HG03139 (cell line): ENCODE measurements at regions not wholly inside any gene's neighbourhood (a gene's known extent, or its start where the extent isn't known, plus 50 kb on each side); places are given as distances from the start of the nearest gene placed in this dataset.
"Not testable (repeated sequence)": the region's sequence is repeated elsewhere in the genome, so short reads cannot be mapped to it uniquely, and the experiment has no call there.

Source experiments
- ATAC-seq: cut with Tn5 transposase; IDR thresholded peaks from one replicate; pipeline ENCODE4 v1.9.1; 2021; ENCODE audit not compliant: unreplicated experiment

- ATAC-seq, result peak; percentile 65
These were observed 1079.4 kb downstream of the TMEM121 start for GRCh38 chr14:106605548-106606448.

- ATAC-seq, result no peak
These were observed 1080.6 kb downstream of the TMEM121 start for GRCh38 chr14:106606936-106607335.

GRCh38 chr14:106610691-106611090, 1084.3 kb downstream of the TMEM121 start:
- no peak for ATAC-seq

- no peak for ATAC-seq
These were observed 1086.9 kb downstream of the TMEM121 start for GRCh38 chr14:106613256-106613655.

- ATAC-seq, result not testable (repeated sequence)
These were observed 1092.1 kb downstream of the TMEM121 start for GRCh38 chr14:106618471-106618951.

- no peak for ATAC-seq
These were observed 1093.2 kb downstream of the TMEM121 start for GRCh38 chr14:106619606-106620005.

- ATAC-seq, result no peak
These were observed 1094.0 kb downstream of the TMEM121 start for GRCh38 chr14:106620368-106620767.

- no peak for ATAC-seq
These were observed 1095.9 kb downstream of the TMEM121 start for GRCh38 chr14:106622200-106622745.

- ATAC-seq, result no peak
These were observed 1098.8 kb downstream of the TMEM121 start for GRCh38 chr14:106625186-106625585.

GRCh38 chr14:106626469-106626868, 1100.1 kb downstream of the TMEM121 start:
- ATAC-seq, result not testable (repeated sequence)

- not testable (repeated sequence) for ATAC-seq
These were observed 1100.7 kb downstream of the TMEM121 start for GRCh38 chr14:106626942-106627588.

GRCh38 chr14:106631879-106632278, 1105.5 kb downstream of the TMEM121 start:
- ATAC-seq, result no peak

- ATAC-seq, result no peak
These were observed 1107.3 kb downstream of the TMEM121 start for GRCh38 chr14:106633721-106634120.

- no peak for ATAC-seq
These were observed 1109.2 kb downstream of the TMEM121 start for GRCh38 chr14:106635569-106635968.

- ATAC-seq, result not testable (repeated sequence)
These were observed 1112.5 kb downstream of the TMEM121 start for GRCh38 chr14:106638786-106639452.

- ATAC-seq, result no peak
These were observed 1115.7 kb downstream of the TMEM121 start for GRCh38 chr14:106642090-106642489.

- not testable (repeated sequence) for ATAC-seq
These were observed 1116.6 kb downstream of the TMEM121 start for GRCh38 chr14:106642971-106643370.

GRCh38 chr14:106648874-106649273, 1122.5 kb downstream of the TMEM121 start:
- ATAC-seq, result not testable (repeated sequence)

GRCh38 chr14:106651016-106651415, 1124.6 kb downstream of the TMEM121 start:
- ATAC-seq, result no peak

- no peak for ATAC-seq
These were observed 1126.1 kb downstream of the TMEM121 start for GRCh38 chr14:106652494-106652893.

- ATAC-seq, result no peak
These were observed 1131.1 kb downstream of the TMEM121 start for GRCh38 chr14:106657460-106657859.
